IgD-negative memory B cell (primary cell): ENCODE measurements at regions not wholly inside any gene's neighbourhood (a gene's known extent, or its start where the extent isn't known, plus 50 kb on each side); places are given as distances from the start of the nearest gene placed in this dataset.

Experiments
- H3K27ac Mint-ChIP-seq, 3 donors: one replicate each; pipeline ENCODE4 v1.8.0; 2020 to 2022; ENCODE audit warnings: mild to moderate bottlenecking in 3 of 3, mixed read lengths in 3 of 3, moderate library complexity in 1 of 3
- H3K27me3 Mint-ChIP-seq: one replicate; pipeline ENCODE4 v1.8.0; 2021; ENCODE audit warnings: mixed read lengths
- H3K36me3 Mint-ChIP-seq: one replicate; pipeline ENCODE4 v1.8.0; 2020; ENCODE audit warnings: mild to moderate bottlenecking, mixed read lengths
- H3K4me1 Mint-ChIP-seq, 3 donors: one replicate each; pipeline ENCODE4 v1.8.0; 2020 to 2022; ENCODE audit warnings: mixed read lengths in 3 of 3, mild to moderate bottlenecking in 1 of 3
- H3K4me3 Mint-ChIP-seq, 4 donors: one replicate each; pipeline ENCODE4 v1.8.0; 2020 to 2022; ENCODE audit warnings: mild to moderate bottlenecking in 4 of 4, mixed read lengths in 4 of 4, moderate library complexity in 3 of 4
- H3K9me3 Mint-ChIP-seq, 3 donors: one replicate each; pipeline ENCODE4 v1.8.0; 2020 to 2021; ENCODE audit warnings: mixed read lengths in 3 of 3, mild to moderate bottlenecking in 1 of 3

DNA sequence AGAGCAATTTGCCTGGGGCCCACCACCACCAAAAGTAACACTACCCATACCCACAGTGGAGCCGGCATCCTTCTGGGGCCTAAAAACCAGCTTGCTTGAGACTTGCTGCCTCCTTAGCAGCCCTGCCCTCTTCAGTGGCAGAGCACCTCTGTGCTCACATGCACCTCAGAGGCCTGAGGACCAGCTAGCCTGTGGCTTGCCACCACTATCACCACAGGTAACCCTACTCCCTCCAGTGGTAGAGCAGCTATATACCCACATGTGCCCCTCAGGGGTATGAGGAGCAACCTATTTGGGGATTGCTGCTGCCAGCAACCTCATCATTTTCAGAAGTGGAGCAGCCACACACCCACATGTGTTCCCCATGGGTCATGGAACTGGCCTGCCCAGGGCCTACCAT lies 111.4 kb upstream of the SPRY2 start:
- Mint-ChIP-seq H3K4me1 (peaks cover 4 to 10% (median 8%) of the 10 kb centered on the region in 3 donors), H3K36me3 (no peaks in the 10 kb centered on the region), H3K4me3 (no peak overlapping the region), H3K9me3 (peaks cover 0 to 4% (median 2%) of the 10 kb centered on the region in 3 donors), H3K27ac (no peak overlapping the region), H3K27me3 (no peaks in the 10 kb centered on the region)

DNA sequence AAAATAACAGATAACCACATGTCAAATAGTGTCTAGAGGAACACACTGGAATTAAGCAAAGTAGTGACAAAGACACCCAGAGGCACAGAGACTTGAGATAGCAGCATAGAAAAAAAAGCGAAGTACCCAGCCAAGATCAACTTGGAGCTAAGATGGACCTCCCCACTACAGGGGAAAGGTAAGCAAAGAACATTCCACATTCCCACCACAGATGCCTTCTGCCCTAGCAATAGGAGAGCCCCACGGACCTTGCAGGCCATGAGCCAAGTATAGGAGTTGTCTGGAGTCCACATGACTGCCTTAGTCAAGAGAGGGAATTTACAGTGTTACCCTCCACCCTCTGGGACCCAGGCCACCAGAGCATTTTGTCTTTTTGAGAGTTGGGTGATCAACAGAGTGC lies 110.7 kb upstream of the SPRY2 start:
- Mint-ChIP-seq H3K36me3 (no peaks in the 10 kb centered on the region), H3K4me1 (peaks cover 4 to 10% (median 8%) of the 10 kb centered on the region in 3 donors), H3K4me3 (no peak overlapping the region), H3K9me3 (peaks cover 0 to 4% (median 0%) of the 10 kb centered on the region in 3 donors), H3K27ac (no peak overlapping the region), H3K27me3 (no peaks in the 10 kb centered on the region)

DNA sequence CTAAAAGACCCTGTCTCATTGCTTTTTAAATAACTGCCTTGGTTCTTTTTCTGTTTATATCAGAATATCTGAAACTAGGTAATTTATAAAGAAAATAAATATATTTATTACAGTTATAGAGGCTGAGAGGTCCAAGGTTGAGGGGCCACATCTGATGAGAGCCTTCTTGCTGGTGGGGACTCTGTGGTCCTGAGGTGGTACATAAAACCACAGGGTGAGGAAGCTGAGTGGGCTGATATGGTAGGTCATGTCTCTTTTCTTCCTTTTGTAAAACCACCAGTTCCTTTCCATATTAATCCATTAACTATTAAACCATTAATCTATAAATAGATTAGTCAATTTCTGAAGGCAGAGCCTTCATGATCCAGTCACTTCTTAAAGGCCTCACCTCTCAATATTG lies 109.5 kb upstream of the SPRY2 start:
- peaks cover 0 to 4% (median 0%) of the 10 kb centered on the region in 3 donors for H3K9me3 Mint-ChIP-seq
- H3K4me3 Mint-ChIP-seq, result no peak overlapping the region
- no peaks in the 10 kb centered on the region for H3K36me3 Mint-ChIP-seq
- no peak overlapping the region for H3K27ac Mint-ChIP-seq
- H3K4me1 Mint-ChIP-seq, result peaks cover 4 to 10% (median 8%) of the 10 kb centered on the region in 3 donors
- no peaks in the 10 kb centered on the region for H3K27me3 Mint-ChIP-seq

DNA sequence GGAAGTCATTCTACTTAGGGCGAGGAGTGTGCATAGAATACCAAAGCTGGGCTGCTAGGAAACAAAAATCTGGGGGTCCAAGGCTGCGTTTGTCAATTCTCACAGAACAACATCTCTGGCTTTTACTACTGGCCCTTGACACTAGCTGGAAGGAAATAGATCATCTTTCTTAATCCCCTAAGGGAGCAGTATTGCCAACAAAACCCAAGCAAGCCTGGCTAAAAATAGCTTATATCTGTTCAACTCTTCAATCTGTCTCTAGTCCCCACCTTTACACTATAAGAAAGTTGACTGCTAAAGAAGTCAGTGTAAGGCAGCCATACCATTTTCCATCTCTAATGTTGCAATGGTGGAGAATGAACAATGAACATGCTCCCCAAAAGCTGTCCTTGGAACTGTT lies 107.8 kb upstream of the SPRY2 start:
- Mint-ChIP-seq H3K27ac (no peak overlapping the region), H3K27me3 (no peaks in the 10 kb centered on the region), H3K4me1 (peaks cover 3 to 7% (median 7%) of the 10 kb centered on the region in 3 donors), H3K9me3 (peaks cover 0 to 2% (median 0%) of the 10 kb centered on the region in 3 donors), H3K4me3 (no peak overlapping the region), H3K36me3 (no peaks in the 10 kb centered on the region)

DNA sequence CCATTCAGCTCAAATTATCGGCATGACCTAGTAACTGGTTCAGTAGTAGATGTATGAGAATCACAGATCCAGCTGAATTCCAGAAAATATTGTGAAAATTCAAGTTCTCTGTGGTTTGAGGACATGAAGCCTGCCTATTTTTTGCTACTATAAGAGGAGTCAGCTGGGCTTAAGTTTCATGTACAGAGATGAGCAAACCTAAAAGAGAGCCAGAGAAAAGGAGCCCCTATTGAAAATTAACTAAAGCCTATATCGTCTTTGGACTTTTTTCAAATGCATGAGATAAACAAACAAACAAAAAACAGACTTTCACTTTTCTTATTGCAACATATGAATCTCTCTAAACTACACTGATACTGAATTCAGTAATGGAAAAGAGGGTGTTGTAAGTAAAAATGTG lies 106.8 kb upstream of the SPRY2 start:
- no peaks in the 10 kb centered on the region for H3K27me3 Mint-ChIP-seq
- peaks cover 3 to 7% (median 5%) of the 10 kb centered on the region in 3 donors for H3K4me1 Mint-ChIP-seq
- H3K4me3 Mint-ChIP-seq, result no peak overlapping the region
- H3K36me3 Mint-ChIP-seq, result no peaks in the 10 kb centered on the region
- H3K9me3 Mint-ChIP-seq, result peaks cover 0 to 2% (median 0%) of the 10 kb centered on the region in 3 donors
- no peak overlapping the region for H3K27ac Mint-ChIP-seq

DNA sequence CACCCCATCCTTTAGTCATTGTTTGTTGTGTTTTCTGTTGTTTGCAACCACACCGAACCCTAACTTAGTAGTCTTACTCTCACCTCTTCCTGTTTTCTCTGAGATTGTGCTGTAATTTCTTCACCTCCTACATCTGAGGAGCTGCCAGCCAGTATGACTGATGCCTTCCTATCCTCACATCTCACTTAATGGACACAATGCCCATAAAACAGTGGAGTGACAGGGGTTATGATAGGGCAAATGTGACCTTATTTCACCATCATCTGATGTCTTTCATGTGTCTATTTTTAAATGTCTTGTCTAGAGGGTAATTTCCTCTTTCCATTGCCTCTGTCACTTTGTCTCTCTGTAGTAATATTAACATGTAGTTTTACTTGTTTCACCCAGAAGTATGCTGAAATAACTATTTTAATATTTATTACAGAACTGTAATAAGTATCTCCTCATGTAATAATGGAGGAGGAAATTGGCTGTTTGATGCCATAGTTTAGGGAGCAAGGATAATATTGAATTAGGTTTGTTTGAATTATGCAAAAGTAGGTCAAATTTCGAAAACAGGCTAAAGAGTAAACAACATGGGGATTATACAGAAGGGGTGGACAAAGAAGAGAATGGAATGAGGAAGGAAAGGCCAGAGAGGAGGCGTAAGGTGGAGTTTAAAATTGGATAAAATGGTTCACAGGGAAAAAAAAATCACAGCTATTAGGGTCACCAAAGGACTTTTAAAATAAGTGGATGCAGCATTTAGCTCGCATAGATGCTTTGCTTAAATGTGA lies 103.5 kb upstream of the SPRY2 start:
- Mint-ChIP-seq H3K4me1 (peaks cover 2 to 12% (median 11%) of the 10 kb centered on the region in 3 donors), H3K4me3 (no peak overlapping the region), H3K36me3 (no peaks in the 10 kb centered on the region), H3K27me3 (no peaks in the 10 kb centered on the region), H3K9me3 (no peaks in the 10 kb centered on the region), H3K27ac (peak overlapping the region in 1 of 3 donors; percentile 83)

DNA sequence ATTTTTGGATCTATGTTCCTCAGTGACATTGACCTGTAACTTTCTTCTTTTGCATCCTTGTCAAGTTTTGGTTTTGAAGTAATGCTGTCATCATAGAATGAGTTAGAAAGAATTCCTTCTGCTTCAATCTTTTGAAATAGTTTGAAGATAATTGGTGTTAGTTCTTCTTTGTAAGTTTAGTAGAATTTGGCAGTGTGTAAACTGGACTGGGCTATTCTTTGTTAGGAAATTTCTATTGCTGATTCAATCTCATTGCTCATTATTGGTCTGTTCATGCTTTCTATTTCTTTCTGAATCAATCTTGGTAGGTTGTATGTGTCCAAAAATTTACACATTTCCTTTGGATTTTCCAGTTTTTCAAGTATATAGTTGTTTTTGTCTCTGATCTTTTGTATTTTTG lies 101.7 kb upstream of the SPRY2 start:
- no peaks in the 10 kb centered on the region for H3K27me3 Mint-ChIP-seq
- H3K4me1 Mint-ChIP-seq, result peaks cover 2 to 12% (median 11%) of the 10 kb centered on the region in 3 donors
- H3K9me3 Mint-ChIP-seq, result no peaks in the 10 kb centered on the region
- no peak overlapping the region for H3K4me3 Mint-ChIP-seq
- no peak overlapping the region for H3K27ac Mint-ChIP-seq
- H3K36me3 Mint-ChIP-seq, result no peaks in the 10 kb centered on the region

DNA sequence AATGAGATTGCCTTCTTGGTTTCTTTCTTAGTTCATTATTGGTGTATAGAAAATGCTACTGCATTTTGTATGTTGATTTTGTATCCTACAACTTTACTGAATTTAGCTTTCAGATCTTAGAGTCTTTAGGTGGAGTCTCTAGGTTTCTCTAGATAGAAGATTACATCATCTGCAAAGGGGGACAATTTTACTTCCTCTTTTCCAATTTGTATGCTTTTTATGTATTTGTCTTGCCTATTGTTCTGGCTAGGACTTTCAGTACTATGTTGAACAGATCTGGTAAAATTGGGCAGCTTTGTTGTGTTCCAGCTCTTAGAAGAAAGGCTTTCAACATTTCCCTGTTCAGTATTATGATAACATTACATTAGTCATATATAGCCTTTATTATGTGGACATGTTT lies 101.0 kb upstream of the SPRY2 start:
- H3K27me3 Mint-ChIP-seq, result no peaks in the 10 kb centered on the region
- no peaks in the 10 kb centered on the region for H3K9me3 Mint-ChIP-seq
- H3K4me1 Mint-ChIP-seq, result peaks cover 2 to 12% (median 11%) of the 10 kb centered on the region in 3 donors
- no peaks in the 10 kb centered on the region for H3K36me3 Mint-ChIP-seq
- no peak overlapping the region for H3K27ac Mint-ChIP-seq
- H3K4me3 Mint-ChIP-seq, result no peak overlapping the region

DNA sequence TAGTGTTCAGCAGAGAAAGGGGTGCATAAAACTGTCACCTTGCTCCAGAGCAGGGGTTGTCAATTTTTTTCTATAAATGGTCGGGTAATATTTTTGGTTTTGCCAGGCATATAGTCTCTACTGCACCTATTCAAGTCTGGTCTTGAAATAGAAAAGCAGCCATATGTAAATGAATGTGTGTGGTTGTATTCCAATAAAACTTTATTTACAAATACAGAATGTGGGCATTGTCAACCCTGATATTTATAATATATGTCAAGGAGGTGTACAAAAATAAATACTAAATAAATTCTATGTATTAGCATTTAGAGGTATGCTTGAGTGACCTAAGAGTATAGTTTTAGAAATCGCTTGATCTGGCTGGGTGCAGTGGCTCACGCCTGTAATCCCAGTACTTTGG lies 97.6 kb upstream of the SPRY2 start:
- Mint-ChIP-seq H3K36me3 (no peaks in the 10 kb centered on the region), H3K4me1 (peaks cover 0 to 6% (median 6%) of the 10 kb centered on the region in 3 donors), H3K27ac (no peak overlapping the region), H3K9me3 (peaks cover 0 to 3% (median 0%) of the 10 kb centered on the region in 3 donors), H3K27me3 (no peaks in the 10 kb centered on the region), H3K4me3 (no peak overlapping the region)

DNA sequence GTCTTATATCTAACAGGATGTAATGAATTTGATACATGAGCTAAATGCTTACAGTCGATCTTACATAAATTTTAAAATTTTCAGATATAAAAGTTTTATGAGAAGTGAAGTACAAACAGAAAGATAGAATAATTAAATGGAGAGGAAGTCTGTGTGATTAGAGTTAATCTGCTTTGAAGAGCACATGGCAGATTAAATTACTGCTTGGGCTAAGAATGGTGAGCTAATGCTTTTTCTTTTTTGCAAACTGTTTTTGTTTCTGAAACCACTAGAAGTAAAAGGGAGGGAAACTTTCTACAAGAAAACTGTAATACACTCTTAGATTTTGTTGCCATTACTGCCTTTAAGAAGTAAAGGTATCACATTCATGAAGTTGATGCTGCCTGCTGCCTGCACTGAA lies 96.3 kb upstream of the SPRY2 start:
- Mint-ChIP-seq H3K4me3 (no peak overlapping the region), H3K36me3 (peaks cover 1% of the 10 kb centered on the region), H3K4me1 (peaks cover 0 to 6% (median 5%) of the 10 kb centered on the region in 3 donors)

DNA sequence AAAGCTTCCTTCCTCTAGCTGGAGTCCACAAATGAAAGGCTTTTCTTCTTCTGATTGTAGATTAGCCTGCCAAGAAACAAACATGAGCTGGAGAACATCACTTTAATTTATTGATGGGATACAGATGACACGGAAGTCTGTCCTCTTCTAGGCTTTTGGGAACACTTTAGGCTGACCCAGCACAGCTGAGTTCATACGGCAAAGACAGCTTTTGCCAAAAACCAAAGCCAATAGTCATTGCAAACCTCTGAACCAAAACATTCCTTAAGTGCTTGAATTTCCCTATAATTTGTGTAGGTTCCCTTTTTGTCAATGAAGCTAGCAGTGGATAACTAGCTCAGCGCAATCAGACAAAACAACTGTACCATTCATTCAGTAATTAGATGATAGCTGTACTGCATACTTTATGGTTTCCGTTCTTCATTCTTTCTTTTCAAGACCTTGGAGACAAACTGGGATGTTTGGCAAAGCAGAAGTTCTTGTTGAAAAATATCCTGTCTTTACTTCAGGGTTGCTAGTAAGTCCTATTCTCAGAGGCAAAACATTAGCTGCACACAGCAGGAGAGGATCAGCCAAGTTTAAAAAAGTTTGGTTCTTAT lies 95.7 kb upstream of the SPRY2 start:
- peaks cover 0 to 3% (median 0%) of the 10 kb centered on the region in 3 donors for H3K9me3 Mint-ChIP-seq
- H3K36me3 Mint-ChIP-seq, result peaks cover 1% of the 10 kb centered on the region
- H3K27me3 Mint-ChIP-seq, result no peaks in the 10 kb centered on the region
- peaks cover 0 to under 1% (median 0%) of the 10 kb centered on the region in 3 donors for H3K4me1 Mint-ChIP-seq
- H3K4me3 Mint-ChIP-seq, result no peak overlapping the region
- no peak overlapping the region for H3K27ac Mint-ChIP-seq

More for the DNA sequence above, 96.3 kb upstream of the SPRY2 start:
- no peak overlapping the region for H3K27ac Mint-ChIP-seq
- peaks cover 0 to 3% (median 0%) of the 10 kb centered on the region in 3 donors for H3K9me3 Mint-ChIP-seq
- no peaks in the 10 kb centered on the region for H3K27me3 Mint-ChIP-seq

DNA sequence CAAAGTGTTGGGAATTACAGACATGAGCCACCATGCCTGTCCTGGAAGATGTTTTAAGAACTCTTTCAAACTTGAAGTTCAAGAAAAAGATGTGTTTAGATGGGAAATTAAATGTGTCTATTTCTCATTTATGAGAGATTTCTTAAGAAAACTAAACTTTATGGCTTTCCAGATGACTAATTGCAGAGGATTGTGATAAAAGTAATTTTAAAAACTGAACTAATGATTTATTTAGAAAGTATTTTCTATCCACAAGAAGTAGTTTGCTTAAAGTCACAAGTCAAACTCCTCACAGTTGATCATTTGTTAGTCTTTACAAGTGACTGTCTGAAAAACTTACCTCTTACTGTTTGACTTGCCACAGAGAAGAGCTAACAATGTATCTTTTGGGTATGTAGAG lies 89.6 kb upstream of the SPRY2 start:
- peaks cover 1% of the 10 kb centered on the region for H3K36me3 Mint-ChIP-seq
- no peaks in the 10 kb centered on the region for H3K4me1 Mint-ChIP-seq
- no peaks in the 10 kb centered on the region for H3K27me3 Mint-ChIP-seq
- H3K4me3 Mint-ChIP-seq, result no peak overlapping the region
- H3K27ac Mint-ChIP-seq, result no peak overlapping the region
- peaks cover 0 to 3% (median 0%) of the 10 kb centered on the region in 3 donors for H3K9me3 Mint-ChIP-seq

DNA sequence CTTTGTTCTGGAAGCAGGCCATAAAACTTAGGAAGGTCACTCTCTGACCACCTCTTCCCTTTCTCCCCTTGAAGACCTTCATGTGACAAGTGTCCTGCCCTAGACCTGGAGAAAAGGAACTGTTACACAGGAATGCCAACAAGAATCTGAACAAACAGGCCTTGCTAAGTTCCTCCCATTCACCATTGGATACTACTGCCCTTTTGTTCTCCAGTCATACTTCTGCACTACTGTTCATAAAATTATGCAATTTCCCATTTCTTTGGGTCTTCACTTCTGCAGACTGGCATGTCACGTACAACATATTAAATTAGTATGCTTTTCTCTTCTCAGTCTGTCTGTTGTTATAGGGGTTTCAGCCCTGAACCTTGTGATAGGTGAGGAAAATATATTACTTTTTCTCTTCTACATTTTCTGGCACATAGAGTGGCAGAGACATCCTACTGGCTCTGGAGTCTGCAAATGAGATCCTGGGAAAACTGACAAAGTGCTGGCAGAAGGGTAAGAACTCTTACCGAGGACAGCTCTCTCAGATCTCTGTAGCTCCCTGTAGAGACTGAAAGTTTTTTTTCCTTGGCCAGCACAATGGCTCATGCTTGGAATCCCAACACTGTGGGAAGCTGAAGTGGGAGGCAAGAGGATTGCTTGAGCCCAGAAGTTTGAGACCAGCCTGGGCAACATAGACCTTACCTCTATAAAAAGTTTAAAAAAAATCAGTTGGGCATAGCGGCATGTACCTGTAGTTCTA lies 87.6 kb upstream of the SPRY2 start:
- no peak overlapping the region for H3K4me3 Mint-ChIP-seq
- peaks cover 1% of the 10 kb centered on the region for H3K36me3 Mint-ChIP-seq
- H3K9me3 Mint-ChIP-seq, result peaks cover 0 to 10% (median 5%) of the 10 kb centered on the region in 3 donors
- H3K27me3 Mint-ChIP-seq, result no peaks in the 10 kb centered on the region
- H3K4me1 Mint-ChIP-seq, result no peaks in the 10 kb centered on the region
- H3K27ac Mint-ChIP-seq, result no peak overlapping the region

DNA sequence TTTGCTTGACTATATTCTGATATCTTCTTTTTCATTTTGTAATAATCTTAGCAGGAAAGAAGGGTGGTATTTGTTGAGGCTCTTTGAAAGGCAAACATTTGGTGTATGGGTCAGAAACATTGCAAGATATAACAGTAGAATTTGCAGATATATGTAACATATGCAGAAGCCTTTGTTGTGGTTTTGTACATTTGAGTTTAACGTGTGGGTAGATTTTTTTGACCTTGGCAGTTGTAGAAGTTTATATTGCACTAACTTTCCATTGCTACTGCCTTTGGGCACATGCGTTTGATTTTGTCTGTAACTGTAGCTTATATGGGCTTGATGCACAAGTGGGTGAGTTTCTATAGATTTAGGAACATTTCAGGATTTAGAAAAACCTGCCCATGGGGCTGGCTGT lies 78.5 kb upstream of the SPRY2 start:
- H3K4me3 Mint-ChIP-seq, result no peak overlapping the region
- H3K36me3 Mint-ChIP-seq, result no peaks in the 10 kb centered on the region
- no peaks in the 10 kb centered on the region for H3K4me1 Mint-ChIP-seq
- peaks cover 2 to 9% (median 4%) of the 10 kb centered on the region in 3 donors for H3K9me3 Mint-ChIP-seq
- no peaks in the 10 kb centered on the region for H3K27me3 Mint-ChIP-seq
- H3K27ac Mint-ChIP-seq, result no peak overlapping the region

DNA sequence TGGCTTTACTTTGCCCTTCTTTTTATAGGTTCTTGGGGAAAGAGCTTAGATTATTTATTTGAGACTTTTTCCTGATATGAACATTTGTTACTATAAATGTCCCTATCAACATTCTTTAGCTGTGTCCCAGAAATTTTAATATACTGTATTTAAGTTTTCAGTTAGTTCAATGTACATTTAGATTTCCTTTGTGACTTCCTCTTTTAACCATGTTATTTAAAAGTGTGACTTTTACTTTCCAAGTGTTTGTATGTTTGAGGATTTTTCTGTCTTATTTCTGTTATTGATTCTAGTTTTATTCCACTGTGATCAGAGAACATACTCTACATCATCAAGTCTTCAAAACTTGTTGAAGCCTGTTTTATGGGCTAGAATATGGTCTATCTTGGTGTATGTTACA lies 72.7 kb upstream of the SPRY2 start:
- H3K36me3 Mint-ChIP-seq, result no peaks in the 10 kb centered on the region
- H3K4me3 Mint-ChIP-seq, result no peak overlapping the region
- no peaks in the 10 kb centered on the region for H3K27me3 Mint-ChIP-seq
- H3K4me1 Mint-ChIP-seq, result no peaks in the 10 kb centered on the region
- no peak overlapping the region for H3K27ac Mint-ChIP-seq
- H3K9me3 Mint-ChIP-seq, result peaks cover 0 to 7% (median 3%) of the 10 kb centered on the region in 3 donors
